PC-9 (cell line): ENCODE measurements at regions not wholly inside any gene's neighbourhood (a gene's known extent, or its start where the extent isn't known, plus 50 kb on each side); places are given as distances from the start of the nearest gene placed in this dataset.

Source experiments
- BruUV-seq: library from RNA; stranded (reverse); fragments of 400-500 nt; replicated peaks from 2 replicates; lab custom pipeline; 2021; lab: Mats Ljungman, UMichigan
- CTCF ChIA-PET: fragments of 300-600 bp; sonication (Branson Sonifier 250); formaldehyde crosslinking; loops from one replicate; lab custom pipeline; 2022; ENCODE audit warnings: antibody characterized with exemption; lab: Charles Lee
- POLR2A ChIA-PET: fragments of 300-600 bp; sonication (Branson Sonifier 250); formaldehyde crosslinking; loops from one replicate; lab custom pipeline; 2022; ENCODE audit warnings: antibody characterized with exemption; ENCODE audit not compliant: unreplicated experiment; lab: Charles Lee
- DNase-seq, 2 experiments: peaks; one replicate each; pipeline versions ENCODE4 v3.0.0 to v3.0.0-alpha.2; 2015 to 2022; ENCODE audit warnings: mixed read lengths in 1 of 2
- H2AFZ ChIP-seq: fragments of 200-600 bp; sonication (generic); 2 replicates; pipeline ENCODE4 v1.8.1; 2017; ENCODE audit warnings: antibody characterized with exemption
- H3F3A ChIP-seq: fragments of 200-600 bp; sonication (generic); 2 replicates; pipeline ENCODE4 v1.8.1; 2017; ENCODE audit warnings: antibody characterized with exemption, mild to moderate bottlenecking, low read depth; ENCODE audit not compliant: insufficient read depth
- H3K27ac ChIP-seq: fragments of 200-600 bp; sonication (generic); 2 replicates; pipeline ENCODE4 v1.6.1; 2016; ENCODE audit warnings: mixed run types
- H3K27me3 ChIP-seq: fragments of 200-600 bp; sonication (generic); 2 replicates; pipeline ENCODE4 v1.6.1; 2016; ENCODE audit warnings: low read depth, mixed run types; ENCODE audit not compliant: insufficient read depth
- H3K36me3 ChIP-seq: fragments of 200-600 bp; sonication (generic); 2 replicates; pipeline ENCODE4 v1.6.1; 2016; ENCODE audit warnings: low read depth, mixed run types
- H3K4me1 ChIP-seq: fragments of 200-600 bp; sonication (generic); replicated peaks from 2 replicates; pipeline ENCODE4 v1.6.1; 2016; ENCODE audit warnings: mixed run types; ENCODE audit not compliant: insufficient read depth
- H3K4me2 ChIP-seq: fragments of 200-600 bp; sonication (generic); 2 replicates; pipeline ENCODE4 v1.6.1; 2017; ENCODE audit warnings: mixed run types
- H3K4me3 ChIP-seq: fragments of 200-600 bp; sonication (generic); 2 replicates; pipeline ENCODE4 v1.6.1; 2016; ENCODE audit warnings: mixed run types
- H3K79me2 ChIP-seq: fragments of 200-600 bp; sonication (generic); 2 replicates; pipeline ENCODE4 v1.6.1; 2017; ENCODE audit warnings: low read depth, mixed run types
- H3K9me2 ChIP-seq: fragments of 200-600 bp; sonication (generic); 2 replicates; pipeline ENCODE4 v1.8.1; 2017; ENCODE audit warnings: mild to moderate bottlenecking; ENCODE audit not compliant: insufficient read depth
- H3K9me3 ChIP-seq: fragments of 200-600 bp; sonication (generic); 2 replicates; pipeline ENCODE4 v1.8.1; 2016; ENCODE audit warnings: low read depth; ENCODE audit not compliant: insufficient read depth
- H4K20me1 ChIP-seq: fragments of 200-600 bp; sonication (generic); 2 replicates; pipeline ENCODE4 v1.8.1; 2017; ENCODE audit not compliant: insufficient read depth
- EZH2 ChIP-seq: fragments of 200-600 bp; sonication (generic); IDR thresholded peaks from 2 replicates; pipeline ENCODE4 v1.8.0; 2017; ENCODE audit warnings: antibody characterized with exemption, low read depth
- intact Hi-C: fragments of 100-400 bp; cut with micrococcal nuclease; formaldehyde crosslinking; loops from one replicate; pipeline ENCODE4 v1.10.0; 2022; ENCODE audit not compliant: unreplicated experiment
- TF ChIP-seq, protein P1 (sequence below): fragments of 200-600 bp; sonication (generic); conservative IDR thresholded peaks from 2 replicates; pipeline ENCODE4 v1.6.1; 2017; ENCODE audit warnings: mixed run types, antibody characterized with exemption, mild to moderate bottlenecking, moderate library complexity

DNA sequence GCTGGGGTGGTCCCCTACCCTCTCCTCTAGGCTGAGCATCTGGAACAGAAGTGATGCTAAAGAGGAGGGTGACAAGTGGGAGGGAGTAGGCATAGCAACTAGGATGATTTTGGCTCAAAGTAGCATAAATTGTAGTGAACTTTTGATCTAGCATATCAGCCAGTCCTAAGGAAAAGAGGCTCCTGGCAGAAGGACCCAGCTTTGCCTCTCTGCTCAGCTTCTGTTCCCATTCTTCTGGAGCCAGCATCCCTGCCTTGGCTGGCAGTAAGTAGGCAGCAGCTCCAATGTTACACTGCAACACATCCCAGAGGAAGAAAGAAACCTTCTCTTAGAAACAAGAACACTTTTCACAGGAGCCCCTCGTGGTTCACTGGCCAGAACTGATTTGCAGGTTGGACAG, 487.0 kb downstream of the MTRR start:
- Histone ChIP-seq H3K79me2 (no peaks in the 10 kb centered on the region), H3K27me3 (peaks cover 4% of the 10 kb centered on the region; the same call in 1 of the 2 replicates), H3K9me3 (no peaks in the 10 kb centered on the region), H2AFZ (no peak overlapping the region), H4K20me1 (no peaks in the 10 kb centered on the region), H3F3A (no peaks in the 10 kb centered on the region), H3K4me3 (no peak overlapping the region), H3K36me3 (no peaks in the 10 kb centered on the region), H3K4me2 (no peak overlapping the region), H3K9me2 (no peaks in the 10 kb centered on the region), H3K4me1 (no peaks in the 10 kb centered on the region), H3K27ac (no peak overlapping the region)
- DNase-seq, result no peak
- intact Hi-C loops, result no loop called here
- TF ChIP-seq, protein P1, sequence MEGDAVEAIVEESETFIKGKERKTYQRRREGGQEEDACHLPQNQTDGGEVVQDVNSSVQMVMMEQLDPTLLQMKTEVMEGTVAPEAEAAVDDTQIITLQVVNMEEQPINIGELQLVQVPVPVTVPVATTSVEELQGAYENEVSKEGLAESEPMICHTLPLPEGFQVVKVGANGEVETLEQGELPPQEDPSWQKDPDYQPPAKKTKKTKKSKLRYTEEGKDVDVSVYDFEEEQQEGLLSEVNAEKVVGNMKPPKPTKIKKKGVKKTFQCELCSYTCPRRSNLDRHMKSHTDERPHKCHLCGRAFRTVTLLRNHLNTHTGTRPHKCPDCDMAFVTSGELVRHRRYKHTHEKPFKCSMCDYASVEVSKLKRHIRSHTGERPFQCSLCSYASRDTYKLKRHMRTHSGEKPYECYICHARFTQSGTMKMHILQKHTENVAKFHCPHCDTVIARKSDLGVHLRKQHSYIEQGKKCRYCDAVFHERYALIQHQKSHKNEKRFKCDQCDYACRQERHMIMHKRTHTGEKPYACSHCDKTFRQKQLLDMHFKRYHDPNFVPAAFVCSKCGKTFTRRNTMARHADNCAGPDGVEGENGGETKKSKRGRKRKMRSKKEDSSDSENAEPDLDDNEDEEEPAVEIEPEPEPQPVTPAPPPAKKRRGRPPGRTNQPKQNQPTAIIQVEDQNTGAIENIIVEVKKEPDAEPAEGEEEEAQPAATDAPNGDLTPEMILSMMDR, result no peak
- no peak for TF ChIP-seq EZH2
- CTCF ChIA-PET, result no interaction called here
- POLR2A ChIA-PET, result no interaction called here
- BruUV-seq, result no TSS peak

DNA sequence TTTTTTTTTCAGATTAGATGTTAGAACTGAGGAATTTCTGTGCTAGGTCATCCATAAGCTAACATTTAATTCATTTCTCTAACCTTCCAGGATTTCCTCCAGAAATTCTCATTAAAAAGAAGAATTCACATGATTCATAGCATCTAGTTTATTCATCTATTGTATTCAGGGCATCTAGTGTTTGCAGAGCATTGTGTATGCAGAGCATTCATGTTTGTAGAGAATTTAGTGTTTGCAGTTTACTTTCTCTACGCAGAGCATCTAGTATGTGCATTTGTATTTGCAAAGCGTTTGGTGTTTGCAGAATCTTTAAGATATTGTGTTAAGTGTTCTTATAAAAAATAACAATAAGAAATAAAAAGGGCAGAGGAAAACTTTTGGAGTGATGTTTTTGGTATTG, 491.1 kb downstream of the MTRR start:
- Histone ChIP-seq H4K20me1 (no peaks in the 10 kb centered on the region), H3K4me1 (no peaks in the 10 kb centered on the region), H3K79me2 (no peaks in the 10 kb centered on the region), H2AFZ (no peak overlapping the region), H3F3A (no peaks in the 10 kb centered on the region), H3K27ac (no peak overlapping the region), H3K9me2 (no peaks in the 10 kb centered on the region), H3K4me2 (no peak overlapping the region), H3K36me3 (no peaks in the 10 kb centered on the region), H3K4me3 (no peak overlapping the region), H3K27me3 (no peaks in the 10 kb centered on the region), H3K9me3 (no peaks in the 10 kb centered on the region)
- intact Hi-C loops, result no loop called here
- POLR2A ChIA-PET, result no interaction called here
- DNase-seq, result no peak
- CTCF ChIA-PET, result no interaction called here
- BruUV-seq, result no TSS peak
- no peak for TF ChIP-seq EZH2
- TF ChIP-seq, protein P1, result no peak

DNA sequence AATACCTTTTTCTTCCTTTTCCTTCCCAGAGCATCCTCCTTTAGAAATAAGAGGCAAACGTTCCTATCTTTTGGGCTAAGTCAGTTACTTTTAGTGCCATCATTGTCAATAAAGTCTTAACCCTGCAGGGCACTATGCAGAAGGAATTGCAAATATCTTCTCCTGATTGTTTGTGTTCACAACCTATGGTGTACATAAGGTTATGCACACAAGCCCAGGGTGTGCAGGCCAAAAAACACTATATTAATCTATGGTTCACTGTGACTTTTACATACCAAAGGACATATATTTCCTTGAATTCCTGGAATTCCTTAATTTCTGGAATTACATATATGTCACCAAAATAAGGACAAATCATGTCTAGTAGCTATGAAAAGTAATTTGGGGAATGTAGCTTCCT, 493.5 kb downstream of the MTRR start:
- Histone ChIP-seq H3K27ac (no peak overlapping the region), H3K9me3 (no peaks in the 10 kb centered on the region)
- CTCF ChIA-PET, result no interaction called here

More for the DNA sequence above, 493.5 kb downstream of the MTRR start:
- H3K27me3 ChIP-seq, result peaks cover 21% of the 10 kb centered on the region
- TF ChIP-seq, protein P1, result no peak
- TF ChIP-seq EZH2, result no peak
- no peak for DNase-seq
- H4K20me1 ChIP-seq, result no peaks in the 10 kb centered on the region
- H3K36me3 ChIP-seq, result no peaks in the 10 kb centered on the region
- no peaks in the 10 kb centered on the region for H3K4me1 ChIP-seq
- no peaks in the 10 kb centered on the region for H3F3A ChIP-seq
- H3K4me2 ChIP-seq, result no peak overlapping the region
- no peak overlapping the region for H2AFZ ChIP-seq
- no TSS peak for BruUV-seq
- no peaks in the 10 kb centered on the region for H3K9me2 ChIP-seq
- no peak overlapping the region for H3K4me3 ChIP-seq
- intact Hi-C loops, result no loop called here
- POLR2A ChIA-PET, result no interaction called here
- H3K79me2 ChIP-seq, result no peaks in the 10 kb centered on the region
